Middle frontal gyrus (tissue), 1 donor: ENCODE measurements at regions not wholly inside any gene's neighbourhood (a gene's known extent, or its start where the extent isn't known, plus 50 kb on each side); places are given as distances from the start of the nearest gene placed in this dataset.

Experiments used
- DNase-seq: peaks from one replicate; pipeline ENCODE4 v3.0.0-alpha.2; 2015; ENCODE audit warnings: low spot score; ENCODE audit errors: extremely low spot score

DNA sequence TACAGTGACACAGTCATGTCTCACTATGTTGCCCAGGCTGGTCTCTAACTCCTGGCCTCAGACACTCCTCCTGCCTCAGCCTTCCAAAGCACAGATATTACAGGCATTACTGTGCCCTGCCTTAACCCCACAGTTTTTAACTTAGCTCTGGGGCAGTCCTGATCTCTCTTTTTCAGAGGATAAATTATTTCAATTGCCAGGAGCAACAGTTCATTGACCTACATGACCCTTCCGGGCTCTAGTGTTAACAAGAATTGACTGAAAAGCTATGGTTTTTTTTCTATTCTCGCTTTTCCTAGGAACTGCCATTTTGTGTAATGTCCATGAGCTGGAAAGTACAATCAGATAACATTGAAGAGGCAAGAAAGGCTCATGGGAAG, 92.8 kb downstream of the HNRNPLL start:
- DNase-seq = no peak

DNA sequence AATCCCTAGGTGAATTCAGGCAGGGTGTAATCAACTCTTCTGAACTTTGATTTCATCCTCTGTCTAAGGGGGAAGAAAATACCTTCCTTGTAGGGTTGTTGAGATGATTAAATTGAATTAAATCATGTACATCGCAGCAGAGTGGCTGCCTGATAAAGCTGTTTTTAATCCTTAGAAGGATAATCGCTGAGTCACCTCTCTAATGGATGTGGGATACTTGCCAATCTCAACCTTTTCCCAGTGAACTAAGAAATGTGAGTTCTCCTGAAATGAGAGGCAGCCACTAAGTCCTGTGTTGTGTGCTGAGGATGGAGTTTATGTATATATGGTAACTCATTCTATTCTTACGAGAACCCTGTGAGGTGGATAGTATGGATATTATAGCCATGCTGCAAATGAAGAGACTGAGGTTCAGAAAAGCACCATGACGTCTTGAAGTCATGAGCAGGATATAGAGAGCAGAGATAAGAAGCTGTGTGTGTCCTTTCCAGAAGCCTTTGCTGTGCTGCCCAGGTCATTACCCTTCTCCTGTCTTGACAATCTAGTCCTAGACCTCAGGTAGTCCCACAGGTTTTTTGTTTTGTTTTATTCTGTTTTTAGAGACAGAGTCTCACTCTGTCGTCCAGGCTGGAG, 93.3 kb downstream of the HNRNPLL start:
- DNase-seq = no peak

DNA sequence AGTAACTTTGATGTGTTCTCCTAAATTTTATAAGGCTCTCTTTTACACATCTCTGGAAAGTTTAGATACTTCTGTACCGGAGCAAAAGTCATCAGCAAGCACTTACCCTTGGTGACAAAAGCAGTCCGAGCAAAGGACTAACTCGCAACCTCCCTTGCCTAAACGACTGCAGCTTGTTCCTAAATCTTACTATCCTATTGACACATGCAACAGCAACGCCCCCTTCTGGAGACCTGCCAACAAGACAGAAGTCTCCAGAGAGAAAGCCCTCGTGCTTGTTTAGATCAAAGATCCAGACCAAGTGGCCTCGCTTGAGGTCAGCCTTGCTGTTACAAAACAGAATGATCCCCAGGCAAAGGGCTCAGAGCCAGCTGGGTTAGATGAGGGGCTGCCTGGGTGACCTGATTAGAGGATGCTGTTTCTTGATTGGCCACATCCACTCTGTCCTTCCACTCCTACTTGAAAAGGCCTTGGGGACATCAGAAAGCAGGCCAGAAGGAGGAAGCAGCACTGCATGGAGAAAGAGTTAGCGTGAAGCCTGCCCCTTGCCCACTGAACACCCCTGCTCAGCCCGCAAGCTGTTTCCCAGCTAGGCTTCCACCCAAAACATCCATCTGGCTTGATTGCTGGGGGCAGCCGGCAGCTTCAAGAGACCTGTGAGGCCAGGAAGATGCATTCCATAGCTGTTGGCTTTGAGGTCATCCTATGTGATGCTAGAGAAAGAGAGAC, 94.3 kb downstream of the HNRNPLL start:
- DNase-seq = no peak

DNA sequence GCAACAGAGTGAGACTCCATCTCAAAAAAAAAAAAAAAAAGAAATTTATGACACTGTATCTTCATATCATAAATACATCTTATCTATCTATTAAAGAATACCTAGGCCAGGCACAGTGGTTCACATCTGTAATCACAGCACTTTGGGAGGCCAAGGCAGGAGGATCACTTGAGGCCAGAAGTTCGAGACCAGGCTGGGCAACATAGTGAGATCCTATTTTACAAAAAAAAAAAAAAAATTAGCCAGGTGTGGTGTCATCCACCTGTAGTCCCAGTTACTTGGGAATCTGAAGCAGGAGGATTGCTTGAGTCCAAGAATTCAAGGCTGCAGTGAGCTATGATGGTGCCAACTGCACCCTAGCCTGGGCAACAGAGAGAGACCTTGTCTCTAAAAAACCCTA, 95.0 kb downstream of the HNRNPLL start:
- DNase-seq = no peak

DNA sequence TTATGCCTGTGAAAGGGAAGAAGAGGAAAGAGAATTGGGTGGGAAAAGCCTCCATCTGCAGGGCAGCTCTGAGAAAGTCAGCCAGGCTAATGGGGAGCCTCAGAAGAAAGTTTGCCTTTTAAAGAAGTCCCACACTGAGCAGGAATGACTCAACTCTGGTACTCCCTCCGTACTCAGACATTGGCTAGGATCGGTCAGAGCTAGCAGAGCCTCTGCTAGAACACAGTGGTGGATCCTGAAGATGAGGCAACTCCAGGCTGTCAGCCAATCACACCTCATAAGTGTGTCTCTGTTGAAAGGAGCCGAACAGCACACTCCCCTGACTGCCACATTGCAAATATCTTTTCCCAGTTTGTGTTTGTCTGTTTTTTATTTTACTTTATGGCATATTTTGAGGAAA, 96.9 kb downstream of the HNRNPLL start:
- no peak for DNase-seq

DNA sequence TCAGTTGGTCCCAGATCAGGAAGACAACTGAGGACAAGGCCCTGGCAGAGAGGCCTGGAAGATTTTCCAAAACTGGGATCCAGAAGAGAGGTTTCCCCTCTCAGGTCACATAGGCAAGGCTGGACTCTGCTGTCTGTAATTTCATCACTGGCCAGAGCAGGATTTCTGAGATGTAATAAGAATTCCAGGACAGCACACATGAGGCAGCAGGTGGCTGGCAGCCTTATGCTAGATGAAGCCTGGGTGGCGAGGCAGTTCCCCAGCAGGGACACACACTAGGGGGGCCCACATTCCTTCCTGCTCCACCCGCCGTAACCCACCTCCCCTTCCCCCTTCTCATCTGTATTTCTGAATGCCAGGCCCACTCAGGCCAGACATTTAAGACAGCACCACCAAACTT, 98.6 kb downstream of the HNRNPLL start:
- no peak for DNase-seq

DNA sequence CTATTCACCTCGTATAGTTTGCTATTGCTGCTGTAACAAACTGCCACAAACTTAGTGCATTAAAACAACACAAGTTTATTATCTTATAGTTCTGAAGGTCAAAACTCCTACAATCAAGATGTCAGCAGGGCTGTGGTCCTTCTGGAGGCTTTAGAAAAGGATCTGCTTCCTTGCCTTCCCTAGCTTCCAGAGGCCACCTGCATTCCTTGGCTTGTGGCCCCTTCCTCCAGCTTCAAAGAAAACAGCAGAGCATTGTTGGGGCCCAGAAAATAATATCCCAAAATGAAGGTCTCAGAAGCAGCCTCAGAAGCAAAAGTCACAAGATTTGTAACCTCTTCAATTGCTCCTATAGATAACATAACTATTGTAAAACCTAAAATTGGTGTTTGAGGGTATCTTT, 100.6 kb downstream of the HNRNPLL start:
- no peak for DNase-seq

DNA sequence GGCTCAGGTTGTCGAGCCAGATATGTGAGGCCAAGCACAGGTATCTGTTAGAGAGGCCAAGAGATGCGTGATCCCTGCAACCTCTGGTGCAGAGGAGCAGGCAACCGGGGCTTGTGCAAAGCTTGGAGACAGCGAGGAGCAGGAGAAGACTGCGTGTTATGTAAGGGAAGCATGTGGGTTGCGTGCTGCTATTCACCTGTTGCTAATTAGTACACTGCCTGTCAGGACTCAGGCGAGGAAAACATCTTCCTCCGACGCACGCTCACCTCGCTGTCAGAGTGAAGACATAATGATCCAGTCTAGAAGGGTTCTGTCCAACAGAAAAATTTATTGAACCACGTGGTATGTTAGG, 102.5 kb downstream of the HNRNPLL start:
- no peak for DNase-seq

DNA sequence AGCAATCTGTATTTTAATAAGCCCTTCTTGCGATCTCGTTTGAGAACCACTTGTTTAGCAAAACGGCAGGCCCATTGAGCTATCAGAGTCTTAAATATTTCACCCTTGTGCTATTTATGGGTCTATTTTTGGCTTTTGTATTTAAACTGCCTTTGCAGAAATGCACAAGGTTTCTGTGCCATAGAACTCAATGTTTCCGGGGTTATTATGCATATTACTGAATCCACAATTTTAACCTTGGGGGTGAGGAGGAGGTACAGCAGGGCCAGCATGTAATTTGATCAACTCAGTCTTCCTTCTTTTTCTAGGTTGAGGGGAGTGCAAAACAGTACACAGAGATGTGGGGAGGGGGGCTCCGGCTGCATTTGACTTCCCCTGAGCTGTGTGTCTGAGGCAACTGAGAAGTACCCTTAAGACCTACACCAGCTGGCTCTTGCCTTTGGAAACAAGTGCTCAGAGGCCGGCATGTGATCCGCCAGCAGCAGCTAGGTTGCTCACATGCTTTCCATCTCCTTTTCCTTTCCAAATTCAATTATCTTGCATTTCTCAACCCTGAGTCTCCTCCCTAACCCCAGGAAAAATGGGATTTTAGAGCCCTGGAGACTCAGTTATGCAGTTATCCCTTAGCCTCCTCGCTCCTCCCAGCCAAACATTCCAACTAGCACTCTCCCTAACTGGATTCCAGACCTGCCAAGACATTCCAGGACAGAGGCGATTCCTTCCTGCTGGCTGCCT, 103.0 kb downstream of the HNRNPLL start:
- no peak for DNase-seq

DNA sequence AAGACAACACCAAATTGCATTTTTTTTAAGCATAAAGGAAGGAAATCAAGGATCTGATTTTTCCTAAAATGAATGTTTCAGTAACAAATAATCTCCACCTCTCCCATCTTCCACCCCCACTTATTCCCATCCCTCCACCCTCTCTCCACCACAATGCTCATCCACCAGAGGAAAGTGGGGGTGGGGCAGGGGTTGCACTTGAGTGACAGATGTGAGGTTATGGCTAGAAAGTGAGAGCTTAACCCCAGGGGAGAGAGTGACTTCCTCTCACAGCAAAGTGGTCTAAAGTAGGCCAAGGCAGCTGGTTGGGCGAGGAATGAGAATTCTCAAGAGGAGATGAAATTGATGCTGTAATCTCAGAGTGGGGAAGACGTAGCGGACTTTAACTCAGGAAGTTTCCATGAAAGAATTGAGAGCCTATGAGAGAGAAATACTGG, 104.7 kb downstream of the HNRNPLL start:
- no peak for DNase-seq

DNA sequence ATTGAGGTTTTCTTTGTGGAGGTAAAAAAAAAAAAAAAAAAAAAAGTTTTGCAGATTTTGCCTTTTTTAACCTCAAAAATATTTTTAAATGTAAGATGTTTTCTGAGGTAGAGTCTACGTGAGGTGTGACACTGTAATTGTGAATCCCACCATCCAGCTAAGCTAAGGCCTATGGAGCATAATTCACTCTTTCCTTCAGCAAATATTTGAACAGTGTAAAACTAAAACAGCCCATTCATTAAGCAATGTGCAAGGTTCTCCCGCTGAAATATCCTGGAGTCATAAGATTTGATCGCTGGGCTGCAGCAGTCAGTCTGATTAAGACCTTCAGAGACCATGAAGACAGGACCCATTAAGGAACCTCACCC, 105.1 kb downstream of the HNRNPLL start:
- DNase-seq = no peak

DNA sequence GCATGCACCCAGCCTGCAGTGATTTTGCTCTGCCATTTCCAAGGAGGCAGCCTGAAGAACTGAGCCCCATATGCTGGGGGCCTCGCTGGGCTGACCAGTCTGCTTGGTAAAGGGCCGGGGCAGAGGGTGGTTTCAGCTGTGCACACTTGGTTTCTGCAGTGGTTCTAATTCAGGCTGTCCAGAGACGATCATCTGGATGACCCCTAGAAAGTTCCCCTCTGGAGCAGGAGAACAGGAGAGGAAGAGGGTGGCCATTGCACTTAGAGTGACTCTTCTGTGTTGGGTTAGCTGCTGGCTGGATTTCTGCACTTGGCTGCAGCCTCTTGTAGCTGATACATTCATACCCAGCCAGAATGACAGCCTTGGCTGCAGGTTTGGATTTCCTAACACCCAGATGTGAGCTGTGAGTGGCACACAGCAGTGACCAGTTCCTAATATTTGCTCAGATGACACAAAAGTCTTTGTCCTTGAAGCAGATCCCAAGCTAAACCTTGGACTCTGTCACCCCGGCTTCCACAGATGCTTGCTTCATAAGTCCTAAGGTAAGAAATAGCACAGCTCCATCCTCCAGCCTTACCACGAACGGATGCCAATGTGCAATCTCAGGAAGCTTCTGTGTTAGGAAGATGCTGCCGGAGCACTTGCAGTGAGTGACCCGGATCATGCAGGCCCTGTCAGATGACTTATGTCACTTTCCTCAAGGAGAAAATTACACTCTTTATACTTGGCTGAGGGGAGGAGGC, 105.6 kb downstream of the HNRNPLL start:
- DNase-seq = no peak

DNA sequence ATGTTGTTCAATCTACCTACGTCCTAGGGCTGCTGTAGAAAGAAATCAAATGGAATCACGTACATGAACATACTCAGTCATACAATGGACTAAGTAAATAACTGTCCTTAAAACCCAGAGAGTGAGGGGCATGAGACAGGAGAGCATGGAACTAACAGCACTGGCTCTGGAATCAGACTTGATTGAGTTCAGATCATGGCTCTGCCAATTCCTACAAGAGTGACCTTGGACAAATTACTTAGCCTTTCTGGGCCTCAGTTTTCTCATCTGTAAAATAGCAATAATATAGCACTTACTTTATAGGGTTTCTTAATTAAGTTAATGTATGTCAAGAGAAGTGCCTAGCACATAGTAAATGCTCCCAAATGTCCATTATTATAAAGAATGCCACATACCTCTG, 106.8 kb downstream of the HNRNPLL start:
- no peak for DNase-seq

DNA sequence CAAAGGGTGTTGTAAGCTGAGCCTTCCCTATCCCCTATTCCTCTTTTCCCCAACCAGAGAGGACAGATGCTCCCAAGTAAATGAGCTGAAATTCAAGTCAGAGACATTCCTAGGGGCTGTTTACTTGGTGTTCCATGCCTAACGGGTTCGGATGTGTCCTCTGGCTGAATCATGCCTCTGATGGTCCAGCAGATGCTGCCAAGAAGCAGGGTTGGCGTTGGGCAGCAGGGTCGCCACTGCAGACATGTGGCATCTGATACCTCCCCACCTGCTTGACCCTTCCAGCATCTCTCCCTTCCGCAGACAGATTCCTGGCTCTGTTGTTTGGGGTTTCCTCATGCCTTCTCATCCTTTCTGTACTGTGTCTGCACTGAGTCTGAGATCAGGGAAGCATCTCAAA, 108.3 kb downstream of the HNRNPLL start:
- DNase-seq = no peak

DNA sequence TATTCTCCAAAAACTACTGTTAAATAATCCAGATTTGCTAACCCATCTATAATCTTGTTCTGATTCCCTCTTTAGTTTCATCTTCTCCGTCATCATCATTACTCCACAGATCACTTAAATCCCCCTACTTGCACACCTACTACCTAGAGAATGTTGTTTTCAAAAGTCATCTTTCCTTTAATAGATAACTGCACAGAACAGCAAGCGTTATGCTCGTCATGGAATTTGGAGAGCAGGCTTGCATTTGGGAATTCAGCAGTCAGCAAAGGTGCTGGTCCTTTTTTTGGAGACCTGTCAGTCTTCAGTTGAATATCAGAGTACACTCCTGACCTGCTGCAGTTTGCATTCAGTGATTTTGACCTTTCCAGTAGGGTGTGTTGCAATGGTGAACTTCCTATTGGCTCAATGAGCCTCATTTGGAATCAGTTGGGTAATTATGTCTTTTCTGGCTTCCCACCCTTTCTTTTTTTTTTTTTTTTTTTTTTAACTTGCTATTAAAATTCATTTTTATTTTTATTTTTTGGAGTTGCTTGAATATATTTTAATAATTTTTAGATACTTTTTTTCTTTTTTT, 110.6 kb downstream of the HNRNPLL start:
- no peak for DNase-seq

DNA sequence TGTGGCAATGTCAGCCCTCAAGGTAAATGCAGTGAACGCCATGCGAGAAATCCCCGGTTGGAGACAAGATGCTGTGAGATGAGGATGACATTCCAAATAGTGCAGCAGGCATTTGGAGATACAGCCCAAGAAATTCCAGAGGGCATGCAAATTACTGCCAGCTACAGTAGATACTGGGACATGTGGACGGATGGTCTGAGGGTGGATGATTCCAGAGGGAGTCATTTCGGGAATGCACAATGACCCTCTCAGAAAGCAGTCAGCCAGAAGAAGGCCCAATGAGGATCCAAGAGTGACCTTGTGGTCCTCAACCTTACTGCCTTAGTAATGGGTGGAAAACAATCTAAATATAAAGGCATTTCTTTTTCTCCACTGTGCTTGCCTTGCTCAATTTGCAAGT, 111.3 kb downstream of the HNRNPLL start:
- no peak for DNase-seq

DNA sequence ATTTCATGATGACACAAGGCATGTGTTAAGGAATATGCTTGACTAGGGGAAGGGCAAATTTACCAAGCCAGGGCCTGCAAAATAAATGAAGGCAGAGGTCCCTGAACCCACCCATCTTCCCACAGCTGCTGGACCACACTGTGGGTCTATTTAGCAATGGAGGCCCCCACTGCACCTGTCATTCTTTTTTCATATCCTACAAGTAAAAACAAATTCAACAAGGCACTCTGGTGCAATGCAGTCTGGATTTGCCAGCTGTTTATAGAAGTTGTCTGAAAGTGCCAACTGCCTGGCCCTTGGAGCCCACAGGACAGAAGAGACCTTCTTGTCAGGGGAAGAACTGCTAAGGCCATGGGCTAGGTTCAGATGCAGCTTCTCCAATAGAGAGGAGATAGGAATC, 112.8 kb upstream of the ATL2 start:
- DNase-seq = no peak

DNA sequence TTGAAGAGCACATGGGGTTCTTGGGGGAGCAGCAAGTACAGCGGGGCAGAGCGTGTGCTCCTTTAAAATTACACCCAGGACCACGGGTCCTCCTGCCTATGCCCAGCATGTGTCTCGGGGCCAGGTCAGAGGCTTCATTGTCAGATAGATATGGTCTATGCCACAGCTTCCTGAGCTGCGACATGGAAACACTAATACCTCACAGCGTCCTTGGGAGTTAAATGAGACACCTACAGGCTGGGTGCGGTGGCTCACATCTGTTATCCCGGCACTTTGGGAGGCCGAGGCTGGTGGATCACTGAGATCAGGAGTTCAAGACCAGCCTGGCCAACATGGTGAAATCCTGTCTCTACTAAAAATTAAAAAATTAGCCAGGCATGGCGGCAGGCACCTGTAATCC, 110.8 kb upstream of the ATL2 start:
- DNase-seq = no peak

DNA sequence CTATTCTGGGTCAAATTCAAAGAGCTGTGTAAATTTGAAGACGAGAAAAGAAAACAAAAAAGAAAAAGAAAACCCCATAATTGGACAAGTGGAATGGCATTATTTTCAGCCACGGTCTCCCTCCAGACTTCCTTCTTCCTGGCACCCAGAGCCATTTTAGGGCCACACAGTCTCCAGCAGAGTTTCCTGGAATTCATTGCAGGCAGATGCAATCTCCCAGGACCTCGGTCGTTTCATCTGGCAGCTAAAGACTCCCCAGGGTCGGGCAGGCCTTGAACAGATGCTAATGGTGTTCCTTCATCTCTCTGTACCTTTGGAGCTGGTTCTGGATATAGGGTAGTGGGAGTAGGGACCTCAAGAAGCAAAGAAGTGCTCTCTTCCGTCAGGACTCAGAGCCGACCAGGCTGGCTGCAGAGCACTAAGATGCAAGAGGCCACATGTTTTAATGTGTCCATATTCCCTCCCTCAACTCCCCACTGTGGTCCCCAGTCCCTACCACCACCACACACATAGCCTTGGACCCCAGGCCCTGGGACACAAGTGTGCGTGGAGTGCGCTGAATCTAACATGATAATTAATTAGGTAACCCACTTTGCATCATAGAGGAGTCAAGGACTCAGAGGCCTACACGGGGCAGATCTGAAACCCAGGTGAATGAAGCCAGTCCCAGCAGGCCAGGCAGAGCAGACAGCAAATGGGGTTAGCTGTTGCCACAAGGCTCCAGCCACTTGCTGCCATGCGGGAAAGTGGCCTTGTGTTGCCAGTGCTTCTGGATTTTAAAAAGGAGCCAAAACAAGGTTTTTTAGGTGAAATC, 109.3 kb upstream of the ATL2 start:
- DNase-seq = no peak

DNA sequence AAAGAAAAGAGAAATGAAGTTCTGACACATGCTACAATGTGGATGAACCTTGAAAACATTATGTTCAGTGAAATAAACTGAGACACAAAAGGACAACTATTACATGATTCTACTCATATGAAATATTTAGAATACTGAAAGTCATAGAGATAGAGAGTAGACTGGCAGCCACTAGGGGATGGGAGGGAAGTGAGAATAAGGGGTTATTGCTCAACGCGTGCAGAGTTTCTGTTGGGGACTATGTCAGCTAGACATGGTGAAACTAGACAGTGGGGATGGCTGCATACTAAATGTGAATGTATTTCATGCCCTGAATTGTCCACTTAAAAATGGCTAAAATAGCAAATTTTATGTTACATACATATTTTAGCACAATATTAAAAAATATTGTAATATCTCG, 108.7 kb upstream of the ATL2 start:
- no peak for DNase-seq

DNA sequence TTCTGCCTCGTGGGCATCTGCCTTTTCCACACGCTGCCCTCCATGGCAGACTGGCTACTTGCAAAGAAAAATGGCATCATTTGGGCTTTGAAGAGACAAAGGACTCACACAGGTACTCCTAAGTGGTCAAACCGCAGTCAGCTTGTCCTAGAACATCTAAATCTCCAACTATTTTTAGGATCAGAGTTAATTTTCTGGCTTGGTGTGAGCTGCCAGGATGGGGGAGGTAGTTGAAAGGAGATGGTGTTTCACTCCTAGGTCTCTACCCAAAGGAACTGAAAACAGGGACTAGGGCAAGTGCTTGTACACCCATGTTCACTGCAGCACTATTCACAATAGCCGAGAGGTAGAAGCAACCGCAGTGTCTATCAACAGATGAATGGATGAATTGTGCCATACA, 107.9 kb upstream of the ATL2 start:
- no peak for DNase-seq
